Ovary (tissue), 3 donors: ENCODE measurements at regions not wholly inside any gene's neighbourhood (a gene's known extent, or its start where the extent isn't known, plus 50 kb on each side); places are given as distances from the start of the nearest gene placed in this dataset.

Experiments
- CTCF ChIP-seq, 3 donors: fragments of 450-650 bp in 2 of 3; fragments of 200-600 bp in 1 of 3; IDR thresholded peaks; one replicate each; pipeline versions ENCODE4 v1.5.1 to v1.8.0; 2016 to 2022; ENCODE audit warnings: antibody characterized with exemption in 3 of 3, mild to moderate bottlenecking in 1 of 3
- POLR2A ChIP-seq: fragments of 450-650 bp; IDR thresholded peaks from one replicate; pipeline ENCODE4 v1.6.1; 2017; ENCODE audit warnings: antibody characterized with exemption, mild to moderate bottlenecking, moderate library complexity
- donor health status: DM: no; HTN: no; CAD: no.

DNA sequence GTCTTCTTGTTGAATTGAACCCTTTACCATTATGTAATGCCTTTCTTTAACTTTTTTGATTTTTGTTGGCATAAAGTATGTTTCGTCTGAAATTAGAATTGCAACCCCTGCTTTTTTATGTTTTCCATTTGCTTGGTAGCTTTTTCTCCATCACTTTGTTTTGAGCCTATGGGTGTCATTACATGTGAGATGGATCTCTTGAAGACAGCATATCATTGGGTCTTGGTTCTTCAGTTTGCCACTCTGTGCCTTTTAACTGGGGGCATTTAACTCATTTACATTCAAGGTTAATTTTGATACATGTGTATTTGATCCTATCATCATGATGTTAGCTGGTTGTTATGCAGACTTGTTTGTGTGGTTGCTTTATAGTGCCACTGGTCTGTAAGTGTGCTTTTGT, 489.4 kb upstream of the TNP1 start:
- no peak for TF ChIP-seq CTCF (IDR thresholded peaks at IDR 0.05)
- TF ChIP-seq POLR2A, result no peak
